ENCODE measurements at regions not wholly inside any gene's neighbourhood (a gene's known extent, or its start where the extent isn't known, plus 50 kb on each side); places are given as distances from the start of the nearest gene placed in this dataset.

- no peak for DNase-seq
Observed at GRCh38 chr1:82931006-82931405, 1067.9 kb downstream of the TTLL7 start.

DNA sequence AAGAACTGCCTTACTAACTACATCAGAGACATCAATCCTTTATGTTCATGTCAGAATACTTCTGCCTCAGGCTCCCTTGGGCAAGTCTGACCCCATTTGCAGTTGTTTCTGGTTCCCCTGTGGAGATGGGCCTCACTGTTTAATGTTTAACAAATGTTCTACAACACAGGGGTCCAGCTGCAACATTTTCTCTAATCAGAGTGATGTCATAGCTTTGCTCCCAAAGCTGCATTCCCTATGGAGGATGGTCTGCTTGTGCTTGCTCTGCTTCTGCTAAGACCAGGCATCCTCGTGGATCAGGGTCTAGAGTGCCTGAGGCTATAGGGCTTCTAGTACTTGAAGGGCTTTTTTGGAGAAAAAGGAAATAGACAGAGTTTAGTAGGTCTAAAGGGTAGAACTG, 1071.2 kb downstream of the TTLL7 start:
- DNase-seq, result no peak

DNA sequence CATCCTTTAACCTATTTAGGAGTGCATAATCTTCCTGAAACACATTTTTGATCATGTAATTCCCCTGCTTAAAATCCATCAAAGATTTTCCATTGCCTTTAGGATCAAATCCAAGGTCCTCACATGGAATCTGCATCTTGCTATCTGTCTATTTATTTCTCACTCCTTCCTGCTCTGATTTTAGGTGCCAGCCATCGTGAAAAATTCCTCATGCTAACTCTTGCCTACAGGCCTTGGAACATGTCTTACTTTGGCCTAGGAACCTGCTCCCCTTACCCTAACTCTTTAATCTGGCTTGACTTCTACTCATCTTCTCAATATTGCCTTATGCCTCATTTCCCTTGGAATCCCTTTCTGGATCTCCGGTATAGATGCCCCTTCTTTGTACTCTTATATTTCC, 1074.3 kb downstream of the TTLL7 start:
- no peak for DNase-seq

DNA sequence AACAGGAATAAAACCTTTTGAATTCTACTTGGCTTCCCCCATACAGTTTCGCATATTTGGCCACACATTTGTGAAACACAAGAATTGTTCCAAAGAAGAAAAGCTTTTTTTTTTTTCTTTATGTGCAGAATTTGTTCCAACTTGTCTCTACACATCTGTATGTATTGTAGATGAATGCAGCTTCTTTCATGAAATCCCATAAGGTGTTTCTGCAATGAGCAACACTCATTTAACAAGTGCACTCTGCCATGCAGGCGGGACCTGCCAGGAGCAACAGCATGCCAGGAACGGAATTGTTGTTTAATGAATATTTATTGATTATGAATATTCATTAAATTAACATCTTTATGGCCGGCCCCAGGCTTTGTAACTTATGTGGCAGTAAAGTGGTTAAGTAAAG, 1075.0 kb downstream of the TTLL7 start:
- no peak for DNase-seq

GRCh38 chr1:82921759-82922158, 1077.2 kb downstream of the TTLL7 start:
- no peak for DNase-seq

DNA sequence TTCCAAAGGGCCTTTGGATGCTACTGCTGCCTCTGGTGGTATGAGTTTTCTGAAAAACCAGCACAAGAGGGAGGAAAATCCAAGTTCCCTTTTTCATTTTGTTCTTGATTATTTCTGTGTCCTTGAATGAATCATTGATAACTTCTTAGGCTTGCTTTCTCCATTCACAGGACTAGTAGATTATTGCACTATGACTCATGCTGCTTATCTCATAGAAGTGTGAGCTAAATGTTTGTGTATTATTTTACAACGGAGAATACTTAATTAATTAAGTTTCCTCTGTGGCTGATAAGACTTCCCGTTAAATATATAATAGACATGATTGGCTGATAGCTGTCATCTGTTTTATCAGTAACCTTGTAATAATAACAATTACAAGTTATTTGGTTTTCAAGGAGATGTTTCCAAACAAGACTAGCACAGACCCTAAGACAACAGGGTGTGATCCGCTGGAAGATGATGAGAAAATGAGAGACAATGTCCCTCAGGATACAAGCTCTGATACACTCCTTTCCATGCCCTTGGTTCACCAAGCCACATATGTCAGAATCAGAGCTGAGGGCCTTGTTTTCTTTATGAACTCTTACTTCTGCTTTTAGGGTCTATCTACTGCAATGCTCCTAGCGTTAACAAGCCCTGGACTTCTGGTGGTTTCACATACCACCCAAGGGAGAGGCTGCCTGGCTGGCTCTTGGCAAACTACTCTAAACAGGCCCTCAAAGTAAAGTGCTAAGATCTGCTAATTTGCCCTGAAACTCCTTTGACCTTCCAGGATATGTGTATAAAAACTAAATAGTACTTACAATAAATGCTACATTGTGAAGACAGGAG, 1078.3 kb downstream of the TTLL7 start:
- no peak for DNase-seq

GRCh38 chr1:82919837-82920236, 1079.1 kb downstream of the TTLL7 start:
- DNase-seq, result no peak

DNA sequence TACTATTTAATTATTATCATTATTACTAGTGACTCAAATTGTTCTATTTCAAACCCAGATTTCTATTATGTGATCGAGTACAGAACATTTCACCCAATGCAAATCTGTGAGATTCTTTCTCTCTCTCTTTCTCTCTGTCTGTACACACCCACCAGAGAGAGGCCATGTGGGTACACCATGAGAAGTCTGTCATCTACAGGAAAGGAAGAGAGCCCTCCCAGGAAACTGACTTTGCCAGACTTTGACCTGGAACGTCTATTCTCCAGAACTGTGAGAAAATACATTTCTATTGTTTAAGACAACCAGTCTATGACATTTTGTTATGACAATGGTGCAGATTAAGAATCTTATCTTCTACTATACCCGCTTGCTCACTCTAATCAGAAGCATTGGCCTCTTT, 1091.6 kb downstream of the TTLL7 start:
- DNase-seq, result no peak

DNA sequence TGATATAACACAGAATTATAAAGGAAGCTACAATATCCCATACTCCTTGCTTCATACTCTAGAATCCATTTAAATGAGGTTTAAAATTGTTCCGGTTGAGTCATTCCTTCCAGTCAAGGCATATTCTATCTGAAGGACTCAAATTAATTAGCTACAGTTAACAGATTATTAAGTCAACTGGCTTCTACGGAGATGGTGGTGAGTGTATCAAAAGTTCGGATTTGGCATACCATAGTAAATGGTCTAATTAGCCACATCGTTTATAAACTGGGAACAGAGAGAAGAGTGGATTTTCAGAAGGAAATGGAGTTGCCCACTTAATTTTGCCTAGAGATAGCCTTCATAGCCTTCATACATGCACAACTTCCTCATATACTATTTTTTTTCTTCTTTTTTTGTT, 1095.3 kb downstream of the TTLL7 start:
- DNase-seq, result no peak

- no peak for DNase-seq
Observed at GRCh38 chr1:82901561-82901960, 1097.4 kb downstream of the TTLL7 start.

- no peak for DNase-seq
Observed at GRCh38 chr1:82901118-82901517, 1097.8 kb downstream of the TTLL7 start.

DNA sequence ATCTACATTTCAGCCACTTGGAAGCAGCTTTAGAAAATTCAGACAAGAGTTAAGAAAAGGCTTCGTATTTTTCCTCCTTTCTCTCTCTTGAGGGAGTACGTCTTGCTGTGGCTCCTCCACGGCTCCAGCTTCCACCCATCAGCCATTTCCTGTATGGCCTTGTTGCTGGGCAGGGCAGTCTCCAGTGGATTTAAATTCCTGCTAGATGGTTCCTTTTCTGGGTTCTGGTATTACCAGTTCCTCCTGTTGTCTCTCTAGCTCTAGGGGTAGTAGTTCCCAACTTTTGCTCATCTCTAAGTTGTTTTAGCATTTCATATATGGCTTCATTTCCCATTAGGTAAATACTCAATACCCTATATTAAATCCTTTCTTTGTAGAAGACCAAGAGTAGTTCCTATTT, 1098.3 kb downstream of the ADGRL2 start:
- DNase-seq, result no peak

DNA sequence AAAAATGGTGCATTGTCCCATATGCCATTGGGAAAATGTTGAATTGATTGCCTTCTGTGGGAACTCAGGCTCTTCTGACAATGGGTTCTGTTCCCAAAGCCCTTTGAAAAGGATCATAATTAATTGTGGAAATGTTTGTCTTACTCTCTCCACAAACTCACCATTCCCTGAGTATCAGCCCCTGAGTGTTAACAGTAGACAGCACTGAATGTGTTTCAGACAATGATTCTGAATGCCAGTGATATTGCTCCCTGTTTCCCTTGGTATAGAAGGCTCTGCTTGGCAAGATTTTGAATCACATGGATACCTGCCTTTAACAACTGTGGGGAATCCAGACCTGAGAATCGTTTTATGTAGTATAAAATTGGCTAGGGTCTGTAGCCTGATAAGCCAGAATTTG, 1096.8 kb downstream of the ADGRL2 start:
- no peak for DNase-seq

DNA sequence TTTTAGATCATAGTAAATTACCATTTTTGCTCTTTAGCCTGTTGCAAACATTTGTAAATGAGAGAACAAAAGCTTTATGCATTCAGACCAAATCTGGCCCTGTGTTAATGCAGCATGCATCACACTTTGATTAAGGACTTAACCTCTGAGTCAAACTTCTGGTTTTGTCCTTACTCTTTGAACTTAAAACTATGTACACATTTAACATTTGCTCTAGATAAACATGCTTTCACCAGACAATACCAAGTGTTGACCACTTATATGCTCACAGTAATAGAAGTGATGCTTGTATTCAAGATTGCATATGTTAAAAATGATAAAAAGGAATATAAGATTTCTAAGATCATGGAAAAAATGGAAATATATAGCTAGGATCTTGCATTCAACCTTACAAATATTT, 1095.3 kb downstream of the ADGRL2 start:
- DNase-seq, result no peak

DNA sequence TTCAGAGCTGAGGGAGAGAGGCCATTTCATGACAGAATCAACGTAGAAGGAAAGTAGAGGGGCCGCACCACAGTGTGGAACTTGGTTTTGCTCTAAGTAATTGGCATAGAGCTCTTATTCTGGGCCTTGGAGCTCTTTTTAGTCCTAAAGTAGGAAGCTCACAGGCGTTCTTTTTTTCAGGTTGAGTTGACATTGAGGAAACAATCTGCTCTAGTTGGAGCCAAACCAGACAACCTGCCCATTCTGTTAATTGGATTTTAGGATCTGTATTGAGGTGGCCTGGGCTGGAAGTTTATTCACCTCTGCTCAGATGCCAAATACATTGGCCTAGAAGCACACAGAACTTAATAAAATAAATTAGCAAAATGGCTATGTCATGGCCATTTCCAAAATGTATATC, 1093.9 kb downstream of the ADGRL2 start:
- DNase-seq, result no peak

GRCh38 chr1:82893712-82894470, 1093.2 kb downstream of the ADGRL2 start:
- DNase-seq, result no peak

DNA sequence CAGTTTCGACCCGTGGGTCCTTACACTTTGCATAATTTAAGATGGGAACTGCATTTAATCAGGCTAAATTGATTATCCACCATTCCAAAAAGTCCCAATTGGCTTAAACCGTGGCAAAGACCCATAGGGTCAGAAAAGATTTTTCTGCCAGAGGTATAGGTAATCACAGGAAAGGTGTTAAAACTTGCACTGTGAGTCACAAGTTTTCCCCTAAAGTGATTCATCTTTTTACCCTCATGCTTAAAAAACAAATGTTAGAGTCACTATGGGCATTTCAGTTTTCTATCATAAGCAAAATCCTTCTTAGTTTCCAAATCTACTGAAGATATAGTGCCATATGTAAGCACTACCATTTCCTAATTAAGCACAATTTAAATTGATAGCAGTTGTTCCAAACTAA, 1079.8 kb downstream of the ADGRL2 start:
- no peak for DNase-seq

- no peak for DNase-seq
Observed at GRCh38 chr1:82879701-82880305, 1079.1 kb downstream of the ADGRL2 start.

DNA sequence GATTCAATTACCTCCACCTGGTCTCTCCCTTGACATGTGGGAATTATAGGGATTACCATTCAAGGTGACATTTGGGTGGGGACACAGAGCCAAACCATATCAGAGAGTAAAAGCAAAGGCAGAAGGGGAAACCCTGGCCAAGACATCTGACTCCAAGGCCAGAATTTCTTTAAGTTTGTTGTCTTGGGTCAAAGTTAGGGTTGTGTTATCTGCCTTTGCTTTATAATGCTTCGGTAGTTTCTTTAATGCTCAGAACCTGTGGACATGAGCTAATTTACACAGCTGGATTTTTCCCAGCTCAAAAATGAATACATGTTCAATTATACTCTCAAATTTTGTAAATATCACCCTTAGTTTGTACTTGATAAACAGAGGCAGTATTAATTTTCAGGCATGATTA, 1074.4 kb downstream of the ADGRL2 start:
- no peak for DNase-seq

DNA sequence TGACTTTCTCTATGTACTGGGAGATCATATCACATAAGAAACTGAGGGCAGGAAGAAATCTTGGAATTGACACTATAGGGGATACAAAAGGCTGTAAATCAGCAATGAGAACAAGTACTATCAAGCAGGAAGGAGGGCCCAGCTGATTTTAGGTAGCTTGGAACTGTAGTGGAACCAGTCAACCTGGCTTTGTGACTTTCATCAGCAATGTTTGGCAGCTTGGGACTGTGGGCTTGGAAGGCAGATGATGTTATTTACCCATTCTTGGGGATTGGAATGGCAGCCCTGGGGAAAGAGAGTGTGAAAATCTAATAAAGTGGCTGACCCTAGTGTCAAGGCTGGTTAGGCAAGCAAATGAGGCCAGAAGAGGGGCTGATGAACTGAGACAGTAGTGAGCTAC, 1073.3 kb downstream of the ADGRL2 start:
- no peak for DNase-seq

DNA sequence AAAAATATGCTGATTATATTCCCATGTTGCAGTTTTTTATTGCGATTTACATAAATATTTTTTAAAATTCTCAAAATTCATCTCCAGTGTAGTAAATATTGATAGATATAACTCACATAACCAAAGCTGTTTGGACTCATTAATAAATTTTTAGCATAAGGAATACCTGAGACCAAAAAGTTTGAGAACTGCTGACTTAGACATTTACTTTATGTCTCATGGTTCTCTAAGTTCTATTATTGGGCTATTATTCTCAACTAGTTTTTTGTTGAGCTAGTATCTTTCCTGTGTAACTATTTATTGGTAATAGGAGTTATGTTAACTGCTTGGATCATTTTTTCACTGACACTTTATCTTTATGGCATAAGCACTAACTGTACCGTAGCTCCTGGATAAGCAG, 1069.6 kb downstream of the ADGRL2 start:
- no peak for DNase-seq

DNA sequence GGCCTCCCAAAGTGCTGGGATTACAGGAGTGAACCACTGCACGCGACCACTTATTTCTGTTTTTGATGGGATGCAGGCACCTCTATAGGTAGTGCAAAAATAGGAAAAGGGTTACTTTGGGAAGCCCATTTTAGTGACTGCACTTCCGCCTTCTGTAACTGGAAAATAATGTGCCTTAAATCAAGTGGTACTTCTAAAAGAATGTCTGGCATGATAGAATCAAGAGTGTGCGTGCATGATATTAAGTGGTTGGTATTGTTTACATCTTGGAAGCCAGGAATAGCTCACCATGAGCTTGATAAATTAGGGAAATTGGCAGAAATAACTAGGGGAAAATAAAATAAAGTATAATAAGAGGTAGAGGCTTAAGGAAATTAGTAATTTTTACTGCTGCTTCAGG, 1067.0 kb downstream of the ADGRL2 start:
- no peak for DNase-seq

DNA sequence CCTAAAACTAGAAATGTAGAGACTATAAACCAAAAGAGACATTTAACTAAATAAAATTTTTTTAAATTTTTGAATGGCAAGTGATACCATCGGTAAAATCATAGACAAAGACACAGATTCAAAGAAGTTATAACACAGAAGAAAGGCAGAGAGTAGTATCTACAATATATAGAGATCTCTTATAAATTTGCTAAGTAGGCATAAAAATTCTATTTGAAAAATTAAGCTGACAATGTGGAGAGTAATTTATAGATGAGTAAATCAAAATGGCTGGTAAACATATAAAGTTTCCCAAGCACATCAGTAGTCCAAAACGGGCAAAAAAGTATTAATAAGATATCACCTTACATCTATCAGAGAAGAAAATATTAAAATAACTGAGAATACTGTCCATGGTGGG, 1061.0 kb downstream of the ADGRL2 start:
- DNase-seq, result no peak

DNA sequence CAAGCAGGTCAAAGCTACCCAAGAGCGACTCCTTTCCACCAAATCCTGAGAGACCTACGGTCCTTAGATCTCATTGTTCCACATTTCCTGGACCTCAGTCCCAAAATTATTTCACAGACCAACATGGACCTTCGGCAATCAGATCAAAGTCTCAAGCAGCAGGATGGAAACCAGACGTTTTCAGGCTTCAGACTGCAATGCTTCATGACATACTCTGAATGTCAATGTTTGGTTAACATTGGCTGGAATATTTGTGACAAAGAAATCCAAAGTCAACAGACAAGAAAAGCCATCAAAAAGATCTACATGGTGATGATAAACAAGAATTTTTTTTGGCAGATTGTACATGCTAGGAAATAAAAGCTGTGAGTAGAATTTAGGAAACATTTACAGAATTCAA, 1057.3 kb downstream of the ADGRL2 start:
- DNase-seq, result no peak
